HepG2 (cell line): ENCODE measurements at regions not wholly inside any gene's neighbourhood (a gene's known extent, or its start where the extent isn't known, plus 50 kb on each side); places are given as distances from the start of the nearest gene placed in this dataset.

Experiments used
- ARHGAP35 ChIP-seq: sonication (generic); formaldehyde crosslinking; IDR thresholded peaks from 2 replicates; pipeline ENCODE4 v1.9.0; 2022; ENCODE audit warnings: mild to moderate bottlenecking, inconsistent platforms, moderate library complexity, missing genetic modification reagents, borderline replicate concordance
- CBX2 ChIP-seq, 2 experiments: fragments of 200-600 bp in 1 of 2; sonication (generic); formaldehyde crosslinking in 1 of 2; IDR thresholded peaks; 2 replicates each; pipeline versions ENCODE4 v1.7.0 to v1.8.1; 2018 to 2022; ENCODE audit warnings: low read depth in 2 of 2, low read length in 1 of 2, mild to moderate bottlenecking in 1 of 2, missing genetic modification reagents in 1 of 2
- CCDC6 ChIP-seq: sonication (generic); formaldehyde crosslinking; IDR thresholded peaks from 2 replicates; pipeline ENCODE4 v1.8.1; 2022; ENCODE audit warnings: mild to moderate bottlenecking, missing genetic modification reagents, moderate library complexity
- CREM ChIP-seq, 2 experiments: sonication (generic) in 1 of 2; formaldehyde crosslinking in 1 of 2; IDR thresholded peaks; 2 replicates each; pipeline versions ENCODE4 v1.4.0 to v1.6.1; 2016 to 2020; ENCODE audit warnings: antibody characterized with exemption in 1 of 2, mild to moderate bottlenecking in 1 of 2, missing genetic modification reagents in 1 of 2
- GATA4 ChIP-seq: sonication (generic); IDR thresholded peaks from 2 replicates; pipeline ENCODE4 v1.6.1; 2016; ENCODE audit warnings: antibody characterized with exemption, low read depth, borderline replicate concordance
- HCFC1 ChIP-seq: fragments of 150-350 bp; IDR thresholded peaks from 2 replicates; pipeline ENCODE4 v1.6.1; 2014; ENCODE audit warnings: low read depth, low read length
- HNRNPK ChIP-seq: fragments of 200-400 bp; formaldehyde crosslinking; IDR thresholded peaks from 2 replicates; pipeline ENCODE4 v1.6.1; 2018; ENCODE audit warnings: low read length, low read depth, moderate library complexity, mild to moderate bottlenecking; ENCODE audit not compliant: poor library complexity, severe bottlenecking
- IRF2 ChIP-seq: IDR thresholded peaks from 2 replicates; pipeline ENCODE4 v1.6.1; 2018; ENCODE audit warnings: missing genetic modification reagents, missing compliant biosample characterization
- ISX ChIP-seq: sonication (generic); formaldehyde crosslinking; conservative IDR thresholded peaks from 2 replicates; pipeline ENCODE4 v1.5.0; 2020; ENCODE audit warnings: missing genetic modification reagents
- KDM5A ChIP-seq: fragments of 200-600 bp; sonication (generic); IDR thresholded peaks from 2 replicates; pipeline ENCODE4 v1.7.0; 2018; ENCODE audit warnings: antibody characterized with exemption, mild to moderate bottlenecking, low read length, borderline replicate concordance
- KDM5B ChIP-seq: sonication (generic); formaldehyde crosslinking; IDR thresholded peaks from 2 replicates; pipeline ENCODE4 v1.4.0; 2020; ENCODE audit warnings: missing genetic modification reagents, mild to moderate bottlenecking, borderline replicate concordance
- KDM6A ChIP-seq: IDR thresholded peaks from 2 replicates; pipeline ENCODE4 v1.6.1; 2016; ENCODE audit warnings: low read depth
- MAF1 ChIP-seq: sonication (generic); formaldehyde crosslinking; IDR thresholded peaks from 2 replicates; pipeline ENCODE4 v1.5.0; 2020; ENCODE audit warnings: missing genetic modification reagents, borderline replicate concordance
- MEIS1 ChIP-seq: sonication (generic); formaldehyde crosslinking; IDR thresholded peaks from 2 replicates; pipeline ENCODE4 v1.9.0; 2021; ENCODE audit warnings: mild to moderate bottlenecking, missing genetic modification reagents, moderate library complexity, borderline replicate concordance
- MLLT10 ChIP-seq: sonication (generic); formaldehyde crosslinking; IDR thresholded peaks from 2 replicates; pipeline ENCODE4 v1.4.0; 2020; ENCODE audit warnings: missing genetic modification reagents
- PCBP1 ChIP-seq: fragments of 200-400 bp; formaldehyde crosslinking; IDR thresholded peaks from 2 replicates; pipeline ENCODE4 v1.6.1; 2017; ENCODE audit warnings: mild to moderate bottlenecking, low read depth, low read length, borderline replicate concordance
- SIN3B ChIP-seq: fragments of 150-350 bp; IDR thresholded peaks from 2 replicates; pipeline ENCODE4 v1.6.1; 2014; ENCODE audit warnings: low read length
- TBL1XR1 ChIP-seq: fragments of 150-350 bp; IDR thresholded peaks from 2 replicates; pipeline ENCODE4 v1.6.1; 2014; ENCODE audit warnings: borderline replicate concordance, low read length; ENCODE audit not compliant: partially characterized antibody
- THYN1 ChIP-seq: sonication (generic); formaldehyde crosslinking; IDR thresholded peaks from 2 replicates; pipeline ENCODE4 v1.8.1; 2023; ENCODE audit warnings: low read depth, mild to moderate bottlenecking, moderate library complexity, missing genetic modification reagents, borderline replicate concordance
- ZKSCAN8 ChIP-seq: IDR thresholded peaks from 2 replicates; pipeline ENCODE4 v1.6.1; 2016; ENCODE audit warnings: borderline replicate concordance, missing genetic modification reagents, missing compliant biosample characterization
- ZNF138 ChIP-seq: sonication (generic); formaldehyde crosslinking; IDR thresholded peaks from 2 replicates; pipeline ENCODE4 v1.5.0; 2020; ENCODE audit warnings: mild to moderate bottlenecking, low read depth, missing genetic modification reagents
- ZNF343 ChIP-seq: sonication (generic); formaldehyde crosslinking; IDR thresholded peaks from 2 replicates; pipeline ENCODE4 v1.4.0; 2020; ENCODE audit warnings: mild to moderate bottlenecking, missing genetic modification reagents
- ZNF556 ChIP-seq: sonication (generic); formaldehyde crosslinking; IDR thresholded peaks from 2 replicates; pipeline ENCODE4 v1.4.0; 2020; ENCODE audit warnings: mild to moderate bottlenecking, missing genetic modification reagents, borderline replicate concordance
- ZNF782 ChIP-seq: sonication (generic); formaldehyde crosslinking; IDR thresholded peaks from 2 replicates; pipeline ENCODE4 v1.4.0; 2020; ENCODE audit warnings: missing genetic modification reagents, mild to moderate bottlenecking, borderline replicate concordance
- ZSCAN20 ChIP-seq: sonication (generic); formaldehyde crosslinking; IDR thresholded peaks from 2 replicates; pipeline ENCODE4 v1.4.0; 2020; ENCODE audit warnings: missing genetic modification reagents, mild to moderate bottlenecking, borderline replicate concordance
- ZSCAN29 ChIP-seq: sonication (generic); formaldehyde crosslinking; conservative IDR thresholded peaks from 2 replicates; pipeline ENCODE4 v1.4.0; 2020; ENCODE audit warnings: mild to moderate bottlenecking, missing genetic modification reagents
- ZSCAN30 ChIP-seq: sonication (generic); formaldehyde crosslinking; IDR thresholded peaks from 2 replicates; pipeline ENCODE4 v1.5.0; 2020; ENCODE audit warnings: mild to moderate bottlenecking, missing genetic modification reagents
- TF ChIP-seq, protein P1 (sequence below), 2 experiments: IDR thresholded peaks; 2 replicates each; pipeline ENCODE4 v1.6.1; 2011 to 2012; ENCODE audit warnings: low read length in 2 of 2, borderline replicate concordance in 1 of 2, low read depth in 1 of 2, mild to moderate bottlenecking in 1 of 2, moderate library complexity in 1 of 2

DNA sequence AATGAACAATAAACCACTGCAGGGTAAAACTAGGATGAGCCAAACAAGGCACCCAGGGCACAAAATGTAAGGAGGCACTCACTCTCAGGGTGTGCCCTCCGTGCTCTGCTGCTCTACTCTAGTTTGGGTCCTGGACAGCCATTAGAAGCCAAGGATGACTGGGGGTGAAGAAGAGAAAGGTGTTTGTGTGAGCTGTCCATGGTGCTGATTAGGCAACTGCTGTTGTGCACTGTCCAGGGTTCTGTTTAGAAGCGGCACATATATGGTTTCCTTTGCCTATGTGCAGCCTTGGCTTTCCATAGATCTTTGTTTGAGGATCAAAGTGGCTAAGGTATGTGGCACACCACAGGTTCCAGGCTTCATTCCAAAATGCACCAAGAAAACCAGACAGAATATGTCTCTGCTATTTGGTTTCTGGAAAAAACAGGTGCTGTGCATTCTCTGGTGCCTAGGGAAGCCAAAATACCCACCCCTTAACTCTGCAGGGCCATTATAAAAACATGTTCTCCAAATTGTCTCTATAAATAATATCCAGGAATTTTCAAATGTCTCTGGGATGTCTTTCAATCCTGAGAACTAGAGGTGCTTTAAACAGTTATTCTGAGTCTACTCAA lies 123.5 kb downstream of the CBLN1 start (continued):
- TF ChIP-seq HNRNPK, result no peak
- TF ChIP-seq, protein P1, sequence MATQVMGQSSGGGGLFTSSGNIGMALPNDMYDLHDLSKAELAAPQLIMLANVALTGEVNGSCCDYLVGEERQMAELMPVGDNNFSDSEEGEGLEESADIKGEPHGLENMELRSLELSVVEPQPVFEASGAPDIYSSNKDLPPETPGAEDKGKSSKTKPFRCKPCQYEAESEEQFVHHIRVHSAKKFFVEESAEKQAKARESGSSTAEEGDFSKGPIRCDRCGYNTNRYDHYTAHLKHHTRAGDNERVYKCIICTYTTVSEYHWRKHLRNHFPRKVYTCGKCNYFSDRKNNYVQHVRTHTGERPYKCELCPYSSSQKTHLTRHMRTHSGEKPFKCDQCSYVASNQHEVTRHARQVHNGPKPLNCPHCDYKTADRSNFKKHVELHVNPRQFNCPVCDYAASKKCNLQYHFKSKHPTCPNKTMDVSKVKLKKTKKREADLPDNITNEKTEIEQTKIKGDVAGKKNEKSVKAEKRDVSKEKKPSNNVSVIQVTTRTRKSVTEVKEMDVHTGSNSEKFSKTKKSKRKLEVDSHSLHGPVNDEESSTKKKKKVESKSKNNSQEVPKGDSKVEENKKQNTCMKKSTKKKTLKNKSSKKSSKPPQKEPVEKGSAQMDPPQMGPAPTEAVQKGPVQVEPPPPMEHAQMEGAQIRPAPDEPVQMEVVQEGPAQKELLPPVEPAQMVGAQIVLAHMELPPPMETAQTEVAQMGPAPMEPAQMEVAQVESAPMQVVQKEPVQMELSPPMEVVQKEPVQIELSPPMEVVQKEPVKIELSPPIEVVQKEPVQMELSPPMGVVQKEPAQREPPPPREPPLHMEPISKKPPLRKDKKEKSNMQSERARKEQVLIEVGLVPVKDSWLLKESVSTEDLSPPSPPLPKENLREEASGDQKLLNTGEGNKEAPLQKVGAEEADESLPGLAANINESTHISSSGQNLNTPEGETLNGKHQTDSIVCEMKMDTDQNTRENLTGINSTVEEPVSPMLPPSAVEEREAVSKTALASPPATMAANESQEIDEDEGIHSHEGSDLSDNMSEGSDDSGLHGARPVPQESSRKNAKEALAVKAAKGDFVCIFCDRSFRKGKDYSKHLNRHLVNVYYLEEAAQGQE (IDR thresholded peaks at IDR 0.05; ENCODE audit: borderline replicate concordance in 1 of 2, low read depth in 1 of 2, low read length in 2 of 2), result peak in 1 of 2 experiments; percentile 100
- no peak for TF ChIP-seq ZSCAN29 (CRISPR knock-in tag)
- TF ChIP-seq MLLT10, result no peak
- no peak for TF ChIP-seq CREM (IDR thresholded peaks at IDR 0.05)
- 0 out of 2 replicates have a peak, but pooled peaks have one; percentile 57 for TF ChIP-seq CREM (CRISPR knock-in tag; IDR thresholded peaks at IDR 0.05)
- no peak for TF ChIP-seq TBL1XR1
- TF ChIP-seq KDM5A, result no peak
- TF ChIP-seq ZNF138 (CRISPR knock-in tag), result peak; percentile 79; the same call in 1 of the 2 replicates
- TF ChIP-seq ZNF556, result no peak
- 0 out of 2 replicates have a peak, but pooled peaks have one; percentile 35 for TF ChIP-seq KDM5B (CRISPR knock-in tag)
- peak; percentile 48; the same call in 1 of the 2 replicates for TF ChIP-seq CCDC6 (CRISPR knock-in tag)
- TF ChIP-seq HCFC1, result no peak; the same call in 1 of the 2 replicates
- TF ChIP-seq ZSCAN30 (CRISPR knock-in tag), result peak; percentile 56; the same call in 1 of the 2 replicates
- peak; percentile 92; the same call in 1 of the 2 replicates for TF ChIP-seq ARHGAP35 (CRISPR knock-in tag)
- TF ChIP-seq MAF1, result peak; percentile 90; the same call in 1 of the 2 replicates
- no peak for TF ChIP-seq CBX2 (IDR thresholded peaks at IDR 0.05; ENCODE audit: low read depth, low read length)
- TF ChIP-seq CBX2 (CRISPR knock-in tag; IDR thresholded peaks at IDR 0.05; ENCODE audit: low read depth), result no peak
- TF ChIP-seq SIN3B, result no peak
- TF ChIP-seq IRF2 (CRISPR knock-in tag), result peak; percentile 91
- peak; percentile 97 for TF ChIP-seq ISX
- TF ChIP-seq ZNF782, result peak; percentile 69; the same call in 1 of the 2 replicates
- no peak for TF ChIP-seq GATA4
- no peak for TF ChIP-seq ZNF343
- TF ChIP-seq MEIS1, result no peak
- 0 out of 2 replicates have a peak, but pooled peaks have one; percentile 68 for TF ChIP-seq ZKSCAN8 (CRISPR knock-in tag)
- TF ChIP-seq ZSCAN20 (CRISPR knock-in tag), result peak; percentile 76
- TF ChIP-seq PCBP1, result no peak
- peak; percentile 55; the same call in 1 of the 2 replicates for TF ChIP-seq KDM6A (CRISPR knock-in tag)
- no peak for TF ChIP-seq THYN1 (CRISPR knock-in tag)
